HG02884 (cell line): ENCODE measurements at regions not wholly inside any gene's neighbourhood (a gene's known extent, or its start where the extent isn't known, plus 50 kb on each side); places are given as distances from the start of the nearest gene placed in this dataset.

Experiments
- ATAC-seq: cut with Tn5 transposase; IDR thresholded peaks from one replicate; pipeline ENCODE4 v1.9.1; 2021; ENCODE audit warnings: mild to moderate bottlenecking, moderate library complexity; ENCODE audit not compliant: unreplicated experiment

DNA sequence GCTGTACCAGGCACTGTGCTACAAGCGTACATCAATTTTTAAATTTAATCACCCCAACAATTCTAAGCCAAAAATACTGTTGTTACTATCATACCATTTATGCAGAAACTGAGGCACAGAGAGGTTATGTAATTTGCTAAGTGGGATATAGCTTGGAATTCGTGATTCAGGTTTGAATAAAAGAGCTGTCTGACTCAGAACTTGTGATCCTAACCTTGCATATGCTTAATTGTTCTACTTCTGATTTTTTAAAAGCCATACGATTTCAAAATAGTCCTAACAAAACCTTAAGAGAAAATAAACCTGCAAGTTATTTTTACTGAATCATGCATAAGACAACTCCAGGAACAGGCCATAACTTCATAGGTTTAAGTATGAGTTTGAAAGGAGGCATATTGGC lies 498.0 kb upstream of the CFAP20DC start:
- no peak for ATAC-seq

DNA sequence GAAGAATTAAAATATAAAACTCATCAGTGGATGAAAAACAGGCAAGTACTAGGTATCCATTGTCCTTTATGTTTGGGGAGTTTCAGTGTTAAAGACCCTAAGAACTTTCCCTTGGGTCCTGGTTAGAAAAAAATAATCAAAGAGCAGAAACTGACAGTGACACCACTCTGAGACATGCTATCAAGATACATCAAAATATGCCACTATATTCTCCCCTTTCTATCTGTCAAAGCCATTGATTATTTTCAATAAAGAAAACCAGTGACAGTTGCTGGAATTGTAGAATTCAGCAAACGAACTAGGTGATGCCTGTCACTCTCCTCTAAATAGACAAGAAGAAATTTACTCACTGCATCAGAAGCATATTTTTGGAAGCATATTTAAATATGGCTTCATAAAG lies 496.7 kb upstream of the CFAP20DC start:
- no peak for ATAC-seq

DNA sequence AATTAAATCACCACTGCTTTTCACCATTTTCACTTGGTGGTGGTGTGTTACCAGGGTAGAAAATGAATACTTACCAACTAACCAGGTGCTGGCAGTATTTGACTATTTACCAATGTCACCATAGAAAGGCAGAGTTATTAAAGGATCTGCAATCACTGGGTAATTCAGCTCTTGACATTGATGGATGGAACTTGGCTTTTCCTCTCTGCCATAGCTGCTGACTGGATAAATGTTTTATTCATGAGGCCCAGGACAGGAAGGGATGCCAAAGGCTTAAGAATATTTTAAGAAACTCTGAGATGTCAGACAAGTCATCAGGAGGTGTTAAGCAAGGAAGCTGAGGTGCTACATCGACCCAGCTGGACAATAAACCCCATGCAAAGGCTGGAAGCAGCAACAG lies 495.5 kb upstream of the CFAP20DC start:
- ATAC-seq: no peak

DNA sequence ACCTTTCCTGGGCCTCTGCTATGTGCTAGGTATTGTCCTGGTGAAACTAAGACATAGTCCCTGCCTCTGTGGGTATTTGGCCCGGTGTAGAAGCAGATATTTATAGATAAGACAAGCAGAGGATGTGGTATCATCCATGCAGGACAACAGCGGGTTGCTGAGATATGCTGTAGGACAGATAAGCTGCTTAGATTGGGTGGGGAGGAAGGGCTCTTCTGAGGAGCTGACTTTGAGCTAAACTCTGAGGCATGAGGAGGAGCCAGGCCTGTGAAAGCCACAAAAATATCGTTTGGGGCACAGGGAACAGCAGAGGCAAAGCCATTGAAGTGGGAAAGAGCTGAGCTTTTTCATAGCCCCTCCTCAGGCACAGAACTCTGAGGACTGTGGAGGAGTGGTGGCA lies 492.5 kb upstream of the CFAP20DC start:
- no peak for ATAC-seq

DNA sequence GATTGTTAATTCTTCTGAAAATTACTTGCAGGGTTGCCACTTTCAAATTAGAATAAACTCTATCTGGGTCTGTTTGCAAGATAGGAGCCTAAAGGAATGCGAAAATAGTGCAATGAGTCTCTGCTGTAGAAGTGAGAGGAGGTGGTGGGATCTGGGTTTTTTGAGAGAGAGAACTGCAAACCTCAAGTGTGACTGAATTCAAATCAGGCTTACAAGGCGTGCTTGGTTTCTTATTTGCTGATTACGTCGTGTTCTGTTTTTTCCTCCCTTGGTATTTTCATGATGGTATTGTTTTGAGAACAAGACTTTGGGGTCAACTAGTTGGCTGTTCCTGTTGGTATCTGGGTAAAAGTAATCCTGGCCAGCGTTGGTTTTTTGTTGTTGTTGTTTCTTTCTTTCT lies 490.9 kb upstream of the CFAP20DC start:
- peak; percentile 93 for ATAC-seq

DNA sequence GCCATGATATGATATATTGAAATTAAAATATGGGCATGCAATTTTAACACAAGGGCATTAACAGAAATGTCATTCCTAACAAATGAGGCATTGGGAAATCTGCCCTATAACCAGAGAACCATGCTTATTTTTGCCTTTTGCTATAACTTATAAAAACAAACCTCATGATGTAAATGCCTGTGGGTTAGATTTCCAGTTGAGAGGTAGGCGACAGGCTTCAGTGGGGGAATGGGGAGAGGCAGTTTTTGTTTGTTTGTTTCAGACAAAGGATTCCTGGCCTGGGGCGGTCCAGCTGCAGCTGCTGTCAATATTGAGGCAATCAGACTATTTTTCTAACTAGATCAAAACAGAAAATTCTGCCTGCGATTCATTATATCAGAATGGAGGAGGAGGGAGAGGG lies 490.4 kb upstream of the CFAP20DC start:
- ATAC-seq: no peak

DNA sequence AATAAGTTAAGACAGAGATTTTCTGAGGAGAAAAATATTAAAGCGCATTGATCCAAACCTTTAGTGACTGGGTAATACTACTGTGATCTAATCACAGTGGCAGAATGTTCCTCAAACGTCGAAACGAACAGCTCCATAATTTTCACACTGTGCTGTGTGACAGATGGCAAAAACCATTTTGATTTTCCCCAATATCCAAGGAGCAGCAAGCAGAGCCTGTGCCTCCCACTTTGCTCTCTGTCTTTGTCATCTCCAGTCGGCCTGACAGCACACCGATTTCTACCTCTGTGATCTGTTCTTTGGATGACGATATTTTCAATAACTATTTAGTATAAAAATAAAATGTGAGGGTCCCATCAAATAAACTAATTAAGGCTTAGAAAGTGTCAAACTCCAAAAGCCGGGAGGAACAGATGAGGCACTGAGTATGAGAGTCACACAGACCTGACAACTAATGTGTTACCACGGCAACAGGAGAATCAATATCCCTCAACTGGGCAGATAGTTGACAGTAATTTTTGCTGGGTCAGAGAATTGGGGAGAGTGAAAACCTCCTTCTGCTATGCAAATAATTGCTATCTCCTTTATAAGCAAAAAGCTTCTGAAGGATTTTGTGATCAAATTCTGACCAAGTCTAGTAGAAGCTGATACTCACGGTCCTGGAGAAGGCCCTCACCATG lies 489.1 kb upstream of the CFAP20DC start:
- ATAC-seq: no peak

DNA sequence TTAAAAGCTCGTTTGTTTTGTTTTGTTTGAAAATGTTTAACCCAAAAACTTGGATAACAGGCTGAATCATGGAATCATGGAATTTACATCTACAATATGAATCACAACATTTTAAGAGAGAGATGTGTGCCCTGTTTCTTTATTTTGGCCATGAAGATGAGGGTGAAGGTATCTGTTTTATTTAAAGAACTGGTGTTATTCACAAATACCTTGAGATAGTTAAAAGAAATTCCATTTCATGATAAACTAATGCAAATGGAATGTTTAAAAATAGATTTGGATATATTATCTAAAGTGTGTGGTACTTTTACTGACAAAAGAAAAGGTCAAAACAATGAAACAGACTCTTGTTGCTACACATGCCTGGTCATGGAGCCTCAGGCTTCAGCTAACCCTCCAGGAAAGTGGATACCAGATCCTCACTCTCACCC lies 486.0 kb upstream of the CFAP20DC start:
- no peak for ATAC-seq

DNA sequence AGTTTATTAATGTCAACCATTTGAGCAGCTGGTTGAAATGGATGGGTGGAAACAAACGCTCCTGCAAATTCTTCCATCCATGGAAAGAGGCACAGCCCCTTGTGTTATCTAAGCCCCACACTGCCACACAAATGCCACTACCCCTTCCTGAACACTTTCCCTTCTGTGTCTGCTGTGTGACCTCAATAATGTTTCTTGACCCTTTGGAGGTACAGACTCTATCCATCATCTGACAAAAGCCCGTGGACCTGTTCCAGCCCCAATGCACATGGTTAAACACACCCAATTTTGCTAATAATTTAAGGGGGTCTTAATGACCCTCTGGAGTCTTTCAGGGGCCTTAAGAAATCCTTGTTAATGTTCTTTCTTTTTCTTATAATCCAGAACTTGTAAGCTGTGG lies 482.2 kb upstream of the CFAP20DC start:
- no peak for ATAC-seq

DNA sequence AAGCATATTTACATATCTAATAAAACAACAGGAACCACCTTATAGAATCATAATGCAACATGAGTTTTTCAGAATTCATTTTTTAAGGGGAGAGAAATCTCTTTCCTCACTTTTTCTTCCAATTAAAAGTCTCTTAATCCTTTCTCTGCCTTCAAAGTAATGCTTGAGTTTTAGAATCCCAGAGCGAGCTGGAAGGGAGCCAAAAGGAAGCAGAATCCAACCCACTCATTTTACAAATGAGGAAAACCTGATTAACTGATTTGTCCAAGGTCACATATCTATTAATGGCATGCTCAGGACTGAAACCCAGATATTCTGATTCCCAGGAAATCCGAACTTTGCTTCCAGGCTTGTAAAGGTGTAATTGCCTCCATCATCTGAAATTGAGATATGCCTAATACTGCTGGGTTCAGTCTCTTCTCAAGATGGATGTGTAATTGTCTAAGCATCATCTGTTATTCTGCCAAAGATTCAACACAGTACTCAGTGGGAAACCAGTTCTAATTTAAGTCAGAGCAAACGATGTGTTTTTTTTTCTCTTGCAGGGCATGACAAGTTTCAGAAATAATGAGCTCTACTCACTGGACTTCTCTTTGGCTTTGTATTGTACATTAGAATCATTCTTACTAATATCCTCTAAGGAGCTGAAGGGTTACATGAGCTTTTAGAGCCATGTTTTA lies 481.4 kb upstream of the CFAP20DC start:
- no peak for ATAC-seq

DNA sequence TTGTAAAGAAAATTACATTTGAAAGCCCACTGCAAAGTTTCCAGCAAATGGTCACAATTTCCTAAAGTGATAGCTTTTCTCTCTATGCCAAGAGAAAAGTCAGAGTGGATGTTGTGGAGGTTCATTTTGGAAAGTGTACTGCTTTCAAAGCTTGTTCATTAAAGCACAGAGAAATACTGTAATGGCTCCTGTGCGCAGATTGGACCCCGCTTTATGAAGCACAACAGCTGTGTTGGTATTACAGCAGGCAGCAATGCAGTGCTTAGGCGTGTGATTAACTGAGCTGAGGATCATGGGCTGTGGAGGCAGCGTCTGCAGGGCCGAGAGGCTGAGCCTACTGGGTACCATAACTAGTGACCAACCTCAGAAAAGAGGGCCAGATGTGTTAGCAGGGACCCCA lies 478.4 kb upstream of the CFAP20DC start:
- ATAC-seq: no peak

DNA sequence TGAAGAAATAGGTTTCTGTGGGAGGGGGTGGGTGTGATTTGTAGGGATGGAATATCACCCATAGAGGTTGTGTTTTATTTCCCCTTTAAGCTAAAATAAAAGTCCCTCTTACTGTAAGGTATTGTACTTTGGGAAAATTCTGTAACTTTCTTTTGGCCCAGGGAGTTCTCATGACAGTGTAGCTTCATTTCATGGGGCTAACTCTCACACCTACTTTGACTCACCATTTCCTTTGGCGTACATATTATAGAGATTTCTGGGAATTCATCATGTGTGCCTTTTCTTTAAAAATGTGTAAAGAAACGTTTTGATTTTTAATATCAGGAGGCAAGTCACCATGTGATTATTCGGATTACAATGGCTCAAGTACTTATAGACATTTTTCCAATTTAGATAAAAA lies 477.7 kb upstream of the CFAP20DC start:
- no peak for ATAC-seq

DNA sequence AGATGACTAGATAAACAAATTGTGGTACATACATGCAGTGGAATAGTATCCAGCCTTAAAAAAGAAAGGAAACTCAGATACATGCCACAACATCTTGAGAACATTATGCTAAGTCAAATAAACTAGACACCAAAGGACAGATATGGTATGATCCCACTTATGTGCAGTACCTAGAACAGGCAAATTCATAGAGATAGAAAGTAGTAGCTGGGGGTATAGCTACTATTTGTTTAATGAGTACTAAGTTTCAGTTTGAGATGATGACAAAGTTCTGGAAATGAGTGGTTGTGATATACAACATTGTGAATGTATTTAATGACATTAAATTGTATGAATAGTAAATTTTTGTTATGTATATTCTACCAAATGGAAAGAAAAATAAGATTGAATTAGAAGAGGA lies 477.2 kb upstream of the CFAP20DC start:
- ATAC-seq: no peak

DNA sequence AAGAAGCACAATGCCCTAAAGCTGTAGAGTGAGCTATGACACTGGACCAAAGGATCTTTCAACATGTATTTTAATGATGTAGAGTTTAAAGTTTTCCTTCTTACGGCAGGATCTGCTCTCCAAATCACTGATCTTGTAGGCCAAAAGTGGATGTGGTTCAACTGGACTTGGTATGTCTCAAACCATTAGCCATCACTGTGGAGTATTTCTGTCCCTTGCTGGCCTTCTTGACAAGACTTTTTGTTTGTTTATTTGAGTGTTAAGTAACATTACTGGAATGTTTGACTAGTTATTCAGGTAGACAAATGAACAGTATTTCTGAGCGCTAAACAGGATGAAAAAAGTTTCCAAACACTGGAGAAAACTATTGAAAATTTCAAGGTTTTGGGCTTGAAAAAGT lies 472.7 kb upstream of the CFAP20DC start:
- no peak for ATAC-seq

DNA sequence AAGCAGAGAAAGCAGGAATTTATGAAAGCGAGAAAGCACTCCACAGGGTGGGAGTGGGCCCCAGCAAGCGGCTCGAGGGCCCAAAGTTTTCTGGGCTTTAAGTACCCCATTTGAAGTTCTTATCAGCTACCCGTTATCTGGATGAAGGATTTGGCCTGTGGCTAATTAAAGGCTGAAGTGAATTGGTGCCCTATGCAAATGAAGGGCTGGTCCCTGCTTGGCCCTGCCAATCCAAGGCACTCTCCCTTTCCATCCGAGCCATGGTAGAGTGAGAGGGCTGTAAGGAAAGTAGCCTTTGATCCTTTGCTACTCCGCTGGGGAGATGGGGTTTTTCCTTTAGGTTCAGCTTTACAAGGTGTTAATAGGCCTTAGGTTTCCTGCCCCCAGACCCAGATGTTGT lies 469.3 kb upstream of the CFAP20DC start:
- no peak for ATAC-seq

DNA sequence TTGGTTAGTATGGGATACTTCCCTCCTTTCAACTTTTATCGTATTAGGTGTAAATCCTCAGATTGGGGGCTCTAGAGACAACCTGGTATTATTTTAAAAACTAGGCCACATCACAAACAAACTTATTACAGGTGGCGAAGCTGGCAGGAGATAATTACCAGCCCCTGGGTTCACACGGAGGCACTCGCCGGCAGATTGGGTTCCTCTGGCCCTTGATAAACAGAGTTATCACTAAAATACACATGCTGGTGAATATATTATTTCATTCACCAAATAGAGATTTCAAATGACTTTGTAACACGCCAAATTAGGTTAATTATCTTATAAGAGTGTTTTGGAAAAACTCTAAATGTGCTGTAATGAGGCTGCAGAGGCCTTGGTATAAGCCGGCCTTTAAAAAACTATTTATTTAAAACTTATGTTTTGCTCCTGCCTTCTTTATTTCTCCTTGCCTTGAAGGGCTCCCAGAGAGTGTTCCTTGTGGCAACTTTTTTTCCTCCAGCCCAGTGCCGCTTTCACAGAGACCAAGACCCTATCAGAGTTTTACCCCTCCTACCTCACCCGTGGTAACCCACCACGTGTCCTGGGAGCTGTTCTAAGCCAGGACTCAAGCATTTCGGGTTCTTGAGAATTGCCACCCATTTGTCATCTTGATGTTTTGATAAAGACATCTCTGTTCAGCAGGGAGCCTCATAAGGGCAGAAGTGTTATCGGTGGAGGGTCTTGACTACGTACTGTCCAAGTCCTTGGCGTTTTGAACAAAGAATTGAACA lies 468.6 kb upstream of the CFAP20DC start:
- no peak for ATAC-seq

DNA sequence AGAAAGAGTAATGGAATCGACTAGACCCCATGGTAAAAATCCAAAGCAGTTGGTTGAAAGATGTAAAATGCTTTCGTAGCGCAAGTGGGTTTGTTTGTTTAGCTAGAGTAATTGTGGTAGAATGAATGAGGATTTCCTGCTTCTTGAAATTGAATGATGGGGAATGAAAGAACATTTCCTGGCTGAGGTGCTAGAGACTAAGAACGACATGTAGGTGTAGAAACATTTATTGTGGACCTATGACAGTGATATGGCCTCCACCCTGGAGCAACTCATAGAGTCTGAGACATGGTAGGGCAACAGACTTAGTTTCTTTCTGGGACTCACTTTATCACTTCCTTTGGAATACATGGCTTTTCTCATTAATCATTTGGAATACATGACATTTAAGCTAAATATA lies 467.6 kb upstream of the CFAP20DC start:
- ATAC-seq: no peak

DNA sequence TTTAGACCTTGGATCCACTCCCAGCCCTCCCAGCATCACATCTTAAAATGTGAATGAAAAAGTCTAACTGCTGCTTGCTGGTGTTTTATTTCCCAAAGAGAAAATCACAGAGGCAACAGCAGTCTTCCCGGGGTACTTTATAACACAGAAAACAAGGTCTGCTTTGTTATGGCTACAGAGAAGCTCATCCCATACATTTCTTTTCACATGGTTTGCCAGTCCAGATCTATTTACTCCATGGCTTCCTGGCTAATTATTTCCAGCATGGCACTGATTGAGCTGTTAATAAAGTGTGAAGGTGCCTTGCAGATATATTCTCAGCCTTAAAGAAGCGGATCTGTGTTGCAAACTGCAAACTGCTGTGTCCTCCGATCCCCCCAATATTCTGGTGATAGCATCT lies 466.1 kb upstream of the CFAP20DC start:
- no peak for ATAC-seq

DNA sequence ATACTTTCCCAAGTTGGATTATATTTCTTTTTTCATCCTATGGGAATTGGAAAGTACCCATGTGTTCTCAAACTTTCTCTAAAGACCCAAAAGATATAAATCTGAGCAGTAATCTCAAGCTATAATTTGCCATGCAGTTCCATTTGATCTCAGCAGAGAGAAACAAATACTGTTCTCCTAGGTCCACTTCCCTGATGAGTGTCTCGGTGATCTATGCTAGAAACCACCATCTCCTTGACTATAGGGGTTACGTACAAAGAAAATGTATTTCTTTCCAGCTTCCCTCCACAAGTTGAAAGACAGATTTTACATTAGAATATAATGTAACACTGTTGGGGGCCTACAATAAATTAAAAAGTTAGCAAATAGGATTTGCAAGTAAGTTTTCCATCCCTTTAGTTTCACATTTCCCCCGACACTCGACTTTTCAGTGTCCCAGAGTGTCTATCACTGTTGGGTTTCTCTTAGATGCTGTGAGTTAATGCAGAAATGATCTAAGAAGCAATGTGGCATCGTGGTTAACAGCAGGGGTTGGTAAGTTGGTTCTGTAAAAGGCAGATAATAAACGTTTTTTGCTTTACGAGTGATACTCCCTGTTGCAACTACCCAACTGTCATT lies 465.1 kb upstream of the CFAP20DC start:
- ATAC-seq: no peak

DNA sequence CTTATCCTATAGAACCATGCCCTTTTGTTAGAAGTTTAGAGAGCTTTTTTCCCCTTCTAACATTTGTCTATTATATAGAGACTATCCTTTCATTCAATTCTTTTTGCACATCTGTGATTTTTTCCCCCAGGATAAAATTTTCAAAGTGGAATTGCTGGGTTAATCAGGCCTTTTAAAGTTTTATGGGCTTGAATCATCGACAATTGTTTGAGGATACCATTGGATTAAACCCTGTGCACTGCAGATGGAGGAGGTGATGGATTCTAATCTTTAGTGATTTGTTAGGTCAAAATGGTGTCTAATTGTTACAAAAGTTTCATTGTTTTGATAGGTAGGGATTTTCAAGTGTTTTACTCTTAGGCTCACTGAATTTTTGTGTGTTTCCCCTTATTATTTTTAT lies 463.7 kb upstream of the CFAP20DC start:
- ATAC-seq: no peak

DNA sequence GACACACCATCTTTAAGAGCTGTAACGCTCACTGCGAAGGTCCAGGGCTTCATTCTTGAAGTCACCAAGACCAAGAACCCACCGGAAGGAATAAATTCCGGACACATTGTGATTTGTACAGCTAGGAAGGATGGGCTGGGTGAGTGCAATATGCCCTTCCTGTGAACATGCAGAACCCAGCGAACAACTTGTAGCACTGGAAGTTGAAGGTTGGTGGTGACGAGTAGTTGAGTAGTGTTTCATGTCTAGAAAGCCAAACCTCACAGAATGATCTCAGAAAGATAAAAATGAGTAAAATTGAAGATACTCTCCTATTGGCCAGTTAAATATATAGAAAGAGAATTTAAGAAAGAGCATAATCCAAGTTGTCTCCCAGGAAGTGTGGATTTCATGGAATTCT lies 462.2 kb upstream of the CFAP20DC start:
- ATAC-seq: no peak

DNA sequence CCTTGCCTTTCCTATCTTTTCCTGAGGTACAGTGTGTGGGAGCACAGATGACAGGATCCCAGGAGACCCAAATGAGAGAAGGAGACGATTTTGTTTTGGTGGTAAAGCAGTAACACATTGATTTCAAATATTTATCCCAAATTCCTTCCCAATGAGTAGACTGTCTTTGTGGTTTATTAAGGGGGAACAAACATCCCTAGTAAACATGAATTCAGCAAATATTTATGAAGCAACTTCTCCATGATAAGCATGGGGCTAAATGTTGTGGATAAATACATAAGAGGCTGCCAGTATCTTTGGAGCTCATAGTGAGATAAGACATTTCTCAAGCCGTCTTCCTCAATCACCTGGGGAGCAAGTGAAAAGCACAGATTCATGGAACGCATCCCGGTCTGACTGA lies 460.8 kb upstream of the CFAP20DC start:
- ATAC-seq: no peak
